ENCODE measurements at regions not wholly inside any gene's neighbourhood (a gene's known extent, or its start where the extent isn't known, plus 50 kb on each side); places are given as distances from the start of the nearest gene placed in this dataset.

GRCh38 chr9:135397142-135397541 lies 82.4 kb upstream of the PPP1R26 start:
- Histone ChIP-seq H3K27me3 (no peaks in the 10 kb centered on the region), H3K9me3 (ENCODE audit: low read depth) (no peaks in the 10 kb centered on the region), H3K79me2 (no peaks in the 10 kb centered on the region), H3K36me3 (replicated peaks; ENCODE audit: insufficient read depth, low read depth) (no peaks in the 10 kb centered on the region), H3K4me2 (no peak overlapping the region), H2AFZ (no peak overlapping the region), H4K20me1 (ENCODE audit: insufficient read depth, poor library complexity, severe bottlenecking) (no peaks in the 10 kb centered on the region), H3K4me3 (no peak overlapping the region), H3K9me2 (replicated peaks; ENCODE audit: insufficient read depth) (no peaks in the 10 kb centered on the region), H3K27ac (no peak overlapping the region), H3K4me1 (ENCODE audit: insufficient read depth) (no peaks in the 10 kb centered on the region)
- no peak for DNase-seq (ENCODE audit: low spot score)
- WGBS (ENCODE audit: low lambda C conversion rate, missing lambda C conversion rate), result 87% methylated on average over 12 of the region's 12 CpGs
- TF ChIP-seq, protein P1, sequence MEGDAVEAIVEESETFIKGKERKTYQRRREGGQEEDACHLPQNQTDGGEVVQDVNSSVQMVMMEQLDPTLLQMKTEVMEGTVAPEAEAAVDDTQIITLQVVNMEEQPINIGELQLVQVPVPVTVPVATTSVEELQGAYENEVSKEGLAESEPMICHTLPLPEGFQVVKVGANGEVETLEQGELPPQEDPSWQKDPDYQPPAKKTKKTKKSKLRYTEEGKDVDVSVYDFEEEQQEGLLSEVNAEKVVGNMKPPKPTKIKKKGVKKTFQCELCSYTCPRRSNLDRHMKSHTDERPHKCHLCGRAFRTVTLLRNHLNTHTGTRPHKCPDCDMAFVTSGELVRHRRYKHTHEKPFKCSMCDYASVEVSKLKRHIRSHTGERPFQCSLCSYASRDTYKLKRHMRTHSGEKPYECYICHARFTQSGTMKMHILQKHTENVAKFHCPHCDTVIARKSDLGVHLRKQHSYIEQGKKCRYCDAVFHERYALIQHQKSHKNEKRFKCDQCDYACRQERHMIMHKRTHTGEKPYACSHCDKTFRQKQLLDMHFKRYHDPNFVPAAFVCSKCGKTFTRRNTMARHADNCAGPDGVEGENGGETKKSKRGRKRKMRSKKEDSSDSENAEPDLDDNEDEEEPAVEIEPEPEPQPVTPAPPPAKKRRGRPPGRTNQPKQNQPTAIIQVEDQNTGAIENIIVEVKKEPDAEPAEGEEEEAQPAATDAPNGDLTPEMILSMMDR (IDR thresholded peaks at IDR 0.05; ENCODE audit: poor library complexity), result no peak
- TF ChIP-seq EZH2phosphoT487 (IDR thresholded peaks at IDR 0.05; ENCODE audit: low read depth, severe bottlenecking, unreplicated experiment) (no peak), EZH2 (IDR thresholded peaks at IDR 0.05; ENCODE audit: borderline replicate concordance) (no peak)

DNA sequence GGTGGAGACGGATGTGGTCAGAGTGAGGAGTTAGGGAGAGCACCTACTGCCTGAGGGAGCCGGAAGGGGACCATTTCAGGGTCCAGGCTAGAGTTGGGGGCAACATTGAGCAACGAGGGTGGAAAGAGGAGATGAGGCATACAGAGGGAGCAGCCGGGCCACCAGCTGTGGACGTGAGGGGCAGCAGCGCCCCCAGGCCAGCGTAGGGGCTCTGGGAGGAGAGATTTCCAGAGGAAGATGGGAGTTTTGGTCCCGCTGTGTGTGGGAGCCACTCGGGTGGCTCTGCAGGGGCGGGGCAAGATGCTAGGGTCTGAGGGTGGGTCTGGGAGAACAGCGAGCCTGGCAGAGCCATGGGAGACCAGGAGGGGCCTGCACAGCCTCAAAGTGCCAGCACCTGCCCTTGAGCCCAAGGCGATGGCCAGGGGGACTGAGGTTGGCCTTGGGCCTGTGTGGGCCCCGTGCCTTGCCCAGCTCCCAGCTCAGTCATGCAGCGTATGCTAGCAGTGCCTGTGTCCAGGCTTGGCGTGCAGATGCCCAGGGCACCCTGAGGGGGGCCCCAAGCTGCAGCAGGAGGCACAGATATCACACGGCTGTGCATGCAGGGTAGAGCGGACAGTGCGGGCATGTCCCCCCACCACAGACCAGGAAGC lies 80.5 kb upstream of the PPP1R26 start:
- no peaks in the 10 kb centered on the region for H3K36me3 ChIP-seq (replicated peaks; ENCODE audit: insufficient read depth, low read depth)
- no peak for DNase-seq (ENCODE audit: low spot score)
- TF ChIP-seq EZH2phosphoT487 (IDR thresholded peaks at IDR 0.05; ENCODE audit: low read depth, severe bottlenecking, unreplicated experiment) (no peak), EZH2 (IDR thresholded peaks at IDR 0.05; ENCODE audit: borderline replicate concordance) (no peak)
- TF ChIP-seq, protein P1 (IDR thresholded peaks at IDR 0.05; ENCODE audit: poor library complexity), result no peak
- no peaks in the 10 kb centered on the region for H3K4me1 ChIP-seq (ENCODE audit: insufficient read depth)
- H3K79me2 ChIP-seq, result no peaks in the 10 kb centered on the region
- no peak overlapping the region for H3K27ac ChIP-seq
- H3K9me3 ChIP-seq (ENCODE audit: low read depth), result no peaks in the 10 kb centered on the region
- H4K20me1 ChIP-seq (ENCODE audit: insufficient read depth, poor library complexity, severe bottlenecking), result no peaks in the 10 kb centered on the region
- H3K4me3 ChIP-seq, result no peak overlapping the region
- 82% methylated on average over 17 of the region's 18 CpGs for WGBS (ENCODE audit: low lambda C conversion rate, missing lambda C conversion rate)
- no peaks in the 10 kb centered on the region for H3K27me3 ChIP-seq
- no peaks in the 10 kb centered on the region for H3K9me2 ChIP-seq (replicated peaks; ENCODE audit: insufficient read depth)
- H3K4me2 ChIP-seq, result no peak overlapping the region
- H2AFZ ChIP-seq, result no peak overlapping the region

DNA sequence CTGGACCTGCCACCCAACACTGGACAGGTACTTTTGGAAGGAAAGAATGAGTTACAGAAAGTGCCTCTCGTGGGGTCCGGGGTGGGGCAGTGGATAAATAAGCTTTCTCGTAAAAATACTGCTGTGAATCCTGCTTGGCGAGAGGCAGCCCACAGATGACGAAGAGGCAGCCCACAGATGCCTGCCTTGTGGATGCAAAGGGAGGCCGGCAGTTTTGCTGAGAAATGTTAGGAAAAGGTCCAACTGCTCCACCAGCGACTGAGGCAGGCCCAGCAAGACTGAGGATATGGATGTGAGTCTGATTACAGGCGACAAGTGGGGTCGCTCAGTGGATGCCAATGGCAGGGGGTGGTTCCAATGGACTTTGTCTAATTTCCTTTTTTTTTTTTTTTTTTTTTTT lies 79.1 kb upstream of the PPP1R26 start:
- no peaks in the 10 kb centered on the region for H3K9me2 ChIP-seq (replicated peaks; ENCODE audit: insufficient read depth)
- H2AFZ ChIP-seq, result no peak overlapping the region
- H3K9me3 ChIP-seq (ENCODE audit: low read depth), result no peaks in the 10 kb centered on the region
- no peak overlapping the region for H3K27ac ChIP-seq
- H3K4me2 ChIP-seq, result no peak overlapping the region
- H3K4me1 ChIP-seq (ENCODE audit: insufficient read depth), result no peaks in the 10 kb centered on the region
- H3K79me2 ChIP-seq, result no peaks in the 10 kb centered on the region
- no peaks in the 10 kb centered on the region for H4K20me1 ChIP-seq (ENCODE audit: insufficient read depth, poor library complexity, severe bottlenecking)
- H3K36me3 ChIP-seq (replicated peaks; ENCODE audit: insufficient read depth, low read depth), result no peaks in the 10 kb centered on the region
- no peak for TF ChIP-seq EZH2 (IDR thresholded peaks at IDR 0.05; ENCODE audit: borderline replicate concordance)
- TF ChIP-seq, protein P1 (IDR thresholded peaks at IDR 0.05; ENCODE audit: poor library complexity), result no peak
- 69% methylated on average over 9 of the region's 9 CpGs for WGBS (ENCODE audit: low lambda C conversion rate, missing lambda C conversion rate)
- no peaks in the 10 kb centered on the region for H3K27me3 ChIP-seq
- no peak for DNase-seq (ENCODE audit: low spot score)
- no peak overlapping the region for H3K4me3 ChIP-seq
